ENCODE measurements at regions not wholly inside any gene's neighbourhood (a gene's known extent, or its start where the extent isn't known, plus 50 kb on each side); places are given as distances from the start of the nearest gene placed in this dataset.

GRCh38 chr1:5685446-5686040, 306.7 kb downstream of the NPHP4 start:
- H3K9me3 ChIP-seq: no peaks in the 10 kb centered on the region
- peaks cover 0 to 27% of the 10 kb centered on the region in 2 donors for H3K27me3 ChIP-seq
- no peak for DNase-seq (ENCODE audit: low spot score in 2 of 2)
- no peak overlapping the region for H3K4me3 ChIP-seq
- no peaks in the 10 kb centered on the region for H3K4me1 ChIP-seq
- intact Hi-C loops (cut with DNase I; ENCODE audit: low total_unique reads): no loop called here
- no peaks in the 10 kb centered on the region for H3K36me3 ChIP-seq
- no peak overlapping the region for H3K27ac ChIP-seq
- TF ChIP-seq POLR2AphosphoS5 (IDR thresholded peaks at IDR 0.05): no peak
- no peak for TF ChIP-seq POLR2A (IDR thresholded peaks at IDR 0.05)
- no peak for TF ChIP-seq CTCF (IDR thresholded peaks at IDR 0.05)

GRCh38 chr1:5684791-5685190, 307.4 kb downstream of the NPHP4 start:
- DNase-seq (ENCODE audit: low spot score in 2 of 2): no peak
- no peak overlapping the region for H3K27ac ChIP-seq
- intact Hi-C loops (cut with DNase I; ENCODE audit: low total_unique reads): no loop called here
- peaks cover 0 to 21% of the 10 kb centered on the region in 2 donors for H3K27me3 ChIP-seq
- H3K9me3 ChIP-seq: no peaks in the 10 kb centered on the region
- no peak overlapping the region for H3K4me3 ChIP-seq
- no peak for TF ChIP-seq POLR2AphosphoS5 (IDR thresholded peaks at IDR 0.05)
- no peak for TF ChIP-seq POLR2A (IDR thresholded peaks at IDR 0.05)
- TF ChIP-seq CTCF (IDR thresholded peaks at IDR 0.05): no peak
- H3K36me3 ChIP-seq: no peaks in the 10 kb centered on the region
- H3K4me1 ChIP-seq: no peaks in the 10 kb centered on the region

DNA sequence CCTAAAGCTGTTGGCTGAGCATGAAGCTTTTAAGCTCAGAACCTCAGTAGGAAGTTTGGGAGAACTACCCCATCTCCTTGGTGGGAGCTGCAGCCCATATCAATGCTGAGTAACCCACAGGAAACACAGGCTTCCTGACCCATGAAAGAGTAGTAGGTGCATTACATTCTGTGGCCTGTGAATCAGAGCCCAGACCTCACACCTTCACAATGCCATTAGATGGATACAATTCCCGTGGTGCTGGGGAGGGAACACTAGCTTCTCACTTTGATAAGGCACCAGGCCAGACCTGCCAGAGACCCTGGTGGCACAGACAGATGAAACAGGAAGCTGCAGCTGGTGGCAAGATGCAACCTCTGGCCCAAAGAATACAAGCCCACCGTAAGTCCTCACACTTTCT, 308.8 kb downstream of the NPHP4 start:
- Histone ChIP-seq H3K36me3 (no peaks in the 10 kb centered on the region), H3K27me3 (peaks cover 0 to 21% of the 10 kb centered on the region in 2 donors), H3K4me3 (no peak overlapping the region), H3K9me3 (no peaks in the 10 kb centered on the region), H3K27ac (no peak overlapping the region), H3K4me1 (no peaks in the 10 kb centered on the region)
- intact Hi-C loops (cut with DNase I; ENCODE audit: low total_unique reads): no loop called here
- TF ChIP-seq POLR2A (IDR thresholded peaks at IDR 0.05): no peak
- no peak for DNase-seq (ENCODE audit: low spot score in 2 of 2)

GRCh38 chr1:5682626-5683225, 309.5 kb downstream of the NPHP4 start:
- TF ChIP-seq POLR2A (IDR thresholded peaks at IDR 0.05) (no peak), POLR2AphosphoS5 (IDR thresholded peaks at IDR 0.05) (no peak), CTCF (IDR thresholded peaks at IDR 0.05) (no peak)
- Histone ChIP-seq H3K4me3 (no peak overlapping the region), H3K4me1 (no peaks in the 10 kb centered on the region), H3K27me3 (peaks cover 0 to 21% of the 10 kb centered on the region in 2 donors), H3K9me3 (no peaks in the 10 kb centered on the region), H3K27ac (no peak overlapping the region), H3K36me3 (no peaks in the 10 kb centered on the region)
- DNase-seq (ENCODE audit: low spot score in 2 of 2): no peak
- intact Hi-C loops (cut with DNase I; ENCODE audit: low total_unique reads): no loop called here

DNA sequence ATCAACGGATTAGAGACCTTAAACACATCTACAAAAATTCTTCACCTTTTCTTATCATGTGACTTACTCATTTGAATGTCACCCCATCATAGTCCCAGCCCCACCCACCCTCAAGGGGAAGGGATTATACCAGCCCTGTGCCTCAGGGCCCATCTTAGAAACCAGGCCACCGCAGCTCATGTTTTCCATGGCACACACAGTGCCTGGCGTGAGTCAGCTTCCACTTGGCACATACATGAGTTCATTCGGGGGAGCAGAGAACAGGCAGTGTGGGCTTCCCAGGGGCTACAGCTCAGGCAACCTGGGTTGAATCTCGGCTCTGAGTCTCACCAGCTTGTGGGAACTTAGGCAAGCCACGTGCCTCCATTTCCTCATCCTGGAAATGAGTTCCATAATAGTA, 310.6 kb downstream of the NPHP4 start:
- no peaks in the 10 kb centered on the region for H3K4me1 ChIP-seq
- DNase-seq (ENCODE audit: low spot score in 2 of 2): no peak
- H3K36me3 ChIP-seq: no peaks in the 10 kb centered on the region
- no peak overlapping the region for H3K27ac ChIP-seq
- H3K27me3 ChIP-seq: peaks cover 0 to 21% of the 10 kb centered on the region in 2 donors
- no peak for TF ChIP-seq POLR2A (IDR thresholded peaks at IDR 0.05)
- TF ChIP-seq POLR2AphosphoS5 (IDR thresholded peaks at IDR 0.05): no peak
- TF ChIP-seq CTCF (IDR thresholded peaks at IDR 0.05): no peak
- no peaks in the 10 kb centered on the region for H3K9me3 ChIP-seq
- no peak overlapping the region for H3K4me3 ChIP-seq
- intact Hi-C loops (cut with DNase I; ENCODE audit: low total_unique reads): no loop called here

All from breast epithelium (tissue), 4 donors.